HCT116 (cell line): ENCODE measurements at regions not wholly inside any gene's neighbourhood (a gene's known extent, or its start where the extent isn't known, plus 50 kb on each side); places are given as distances from the start of the nearest gene placed in this dataset.

Experiments used
- ATAC-seq: fragments of 200-7000 bp; cut with Tn5 transposase; 2 replicates; pipeline ENCODE4 v1.9.1; 2020; ENCODE audit warnings: mild to moderate bottlenecking, moderate library complexity
- BruUV-seq: library from RNA; stranded (reverse); fragments of 400-500 nt; replicated peaks from 2 replicates; lab custom pipeline; 2021; lab: Mats Ljungman, UMichigan
- CTCF ChIA-PET: fragments of 300-600 bp; sonication (Branson Sonifier 250); formaldehyde crosslinking; loops from one replicate; lab custom pipeline; 2021; ENCODE audit warnings: antibody characterized with exemption; lab: Charles Lee
- POLR2A ChIA-PET: fragments of 300-600, 350-600 bp; sonication (Branson Sonifier 250); formaldehyde crosslinking; loops from one replicate; lab custom pipeline; 2021; ENCODE audit warnings: antibody characterized with exemption; lab: Charles Lee
- RAD21 ChIA-PET, 2 experiments: fragments of 300-600 bp; sonication (Branson Sonifier 250); formaldehyde crosslinking; loops; one replicate each; lab custom pipeline; 2023; ENCODE audit warnings: low total read pairs in 2 of 2; ENCODE audit not compliant: uncharacterized antibody in 2 of 2, unreplicated experiment in 2 of 2, low non-redundant PET in 1 of 2; lab: Charles Lee
- DNase-seq: peaks from one replicate; pipeline ENCODE4 v3.0.0-alpha.2; 2010; ENCODE audit warnings: low read depth, low spot score
- H2AFZ ChIP-seq: fragments of 200-600 bp; shearing (Covaris generic), sonication (generic); 2 replicates; pipeline ENCODE4 v1.6.1; 2017; ENCODE audit warnings: low read depth, mixed run types, mixed read lengths, antibody characterized with exemption, low read length; ENCODE audit not compliant: poor library complexity, severe bottlenecking
- H3K27ac ChIP-seq: 2 replicates; pipeline ENCODE4 v1.5.1; 2012; ENCODE audit warnings: low read depth, low read length
- H3K27me3 ChIP-seq: fragments of 200-600 bp; sonication (generic); 2 replicates; pipeline ENCODE4 v1.6.1; 2016; ENCODE audit warnings: mixed run types, low read length, mixed read lengths; ENCODE audit not compliant: insufficient read depth
- H3K36me3 ChIP-seq, 2 experiments: fragments of 200-500 bp in 1 of 2; fragments of 200-600 bp in 1 of 2; sonication (Bioruptor generic) in 1 of 2; sonication (generic) in 1 of 2; 2 replicates each; pipeline versions ENCODE4 v1.5.1 to v1.6.1; 2014 to 2016; ENCODE audit warnings: low read length in 2 of 2, inconsistent platforms in 1 of 2, mixed read lengths in 1 of 2, mixed run types in 1 of 2; ENCODE audit not compliant: insufficient read depth in 2 of 2, control insufficient read depth in 1 of 2
- H3K4me1 ChIP-seq, 2 experiments: fragments of 200-600 bp in 1 of 2; sonication (generic) in 1 of 2; 2 replicates each; pipeline versions ENCODE4 v1.5.1 to v1.6.1; 2012 to 2017; ENCODE audit warnings: low read length in 2 of 2, inconsistent platforms in 1 of 2, mild to moderate bottlenecking in 1 of 2, mixed read lengths in 1 of 2, mixed run types in 1 of 2, moderate library complexity in 1 of 2; ENCODE audit not compliant: insufficient read depth in 2 of 2, control insufficient read depth in 1 of 2
- H3K4me2 ChIP-seq: fragments of 200-600 bp; sonication (generic); 2 replicates; pipeline ENCODE4 v1.6.1; 2017; ENCODE audit warnings: mixed run types, low read length, mixed read lengths
- H3K4me3 ChIP-seq, 2 experiments: fragments of 200-600 bp in 1 of 2; sonication (generic) in 1 of 2; replicated peaks in 1 of 2; 2 replicates each; pipeline ENCODE4 v1.5.1; 2011 to 2016; ENCODE audit warnings: low read length in 2 of 2, control low read depth in 1 of 2, low read depth in 1 of 2, mild to moderate bottlenecking in 1 of 2, mixed read lengths in 1 of 2, mixed run types in 1 of 2
- H3K79me2 ChIP-seq: fragments of 200-600 bp; sonication (generic); 2 replicates; pipeline ENCODE4 v1.6.1; 2017; ENCODE audit warnings: mild to moderate bottlenecking, mixed run types, low read length, moderate library complexity, mixed read lengths; ENCODE audit not compliant: insufficient read depth
- H3K9ac ChIP-seq: fragments of 200-600 bp; sonication (generic); 2 replicates; pipeline ENCODE4 v1.6.1; 2016; ENCODE audit warnings: low read length, mixed read lengths
- H3K9me2 ChIP-seq: fragments of 200-600 bp; sonication (generic), shearing (Covaris generic); 2 replicates; pipeline ENCODE4 v1.6.1; 2017; ENCODE audit warnings: mixed run types, mild to moderate bottlenecking, moderate library complexity; ENCODE audit not compliant: insufficient read depth
- H3K9me3 ChIP-seq, 2 experiments: fragments of 200-500 bp in 1 of 2; fragments of 200-600 bp in 1 of 2; sonication (Bioruptor generic) in 1 of 2; sonication (generic) in 1 of 2; 2 replicates each; pipeline ENCODE4 v1.6.1; 2014 to 2017; ENCODE audit warnings: low read length in 2 of 2, mixed read lengths in 2 of 2, inconsistent platforms in 1 of 2, low read depth in 1 of 2, mild to moderate bottlenecking in 1 of 2, mixed run types in 1 of 2, moderate library complexity in 1 of 2; ENCODE audit not compliant: control insufficient read depth in 1 of 2, insufficient read depth in 1 of 2
- H4K20me1 ChIP-seq: fragments of 200-600 bp; sonication (generic), shearing (Covaris generic); 2 replicates; pipeline ENCODE4 v1.6.1; 2017; ENCODE audit warnings: mixed run types, mild to moderate bottlenecking, moderate library complexity; ENCODE audit not compliant: insufficient read depth
- CBX3 ChIP-seq: IDR thresholded peaks from 2 replicates; pipeline ENCODE4 v1.6.1; 2012; ENCODE audit warnings: low read depth
- EGR1 ChIP-seq: IDR thresholded peaks from 2 replicates; pipeline ENCODE4 v1.6.1; 2012; ENCODE audit warnings: low read depth
- EZH2 ChIP-seq: fragments of 200-600 bp; sonication (generic); IDR thresholded peaks from 2 replicates; pipeline ENCODE4 v1.6.1; 2017; ENCODE audit warnings: antibody characterized with exemption, mixed run types
- SP1 ChIP-seq: IDR thresholded peaks from 2 replicates; pipeline ENCODE4 v1.6.1; 2012; ENCODE audit warnings: low read depth
- intact Hi-C: fragments of 100-400 bp; cut with micrococcal nuclease; formaldehyde crosslinking; loops from 2 replicates; pipeline ENCODE4 v1.10.0; 2022
- TF ChIP-seq, protein P1 (sequence below), 3 experiments: fragments of 200-600 bp in 1 of 3; sonication (generic) in 1 of 3; IDR thresholded peaks in 2 of 3; conservative IDR thresholded peaks in 1 of 3; 2 replicates each; pipeline ENCODE4 v1.5.1; 2012 to 2017; ENCODE audit warnings: low read depth in 2 of 3, low read length in 2 of 3, antibody characterized with exemption in 1 of 3, borderline replicate concordance in 1 of 3, control low read depth in 1 of 3, mild to moderate bottlenecking in 1 of 3, mixed read lengths in 1 of 3, mixed run types in 1 of 3, moderate library complexity in 1 of 3; ENCODE audit not compliant: insufficient read depth in 1 of 3
- TF ChIP-seq, protein P2 (sequence below): IDR thresholded peaks from 2 replicates; pipeline ENCODE4 v1.6.1; 2011; ENCODE audit warnings: mild to moderate bottlenecking, low read length, moderate library complexity; ENCODE audit not compliant: insufficient replicate concordance; ENCODE audit errors: extremely low read depth

DNA sequence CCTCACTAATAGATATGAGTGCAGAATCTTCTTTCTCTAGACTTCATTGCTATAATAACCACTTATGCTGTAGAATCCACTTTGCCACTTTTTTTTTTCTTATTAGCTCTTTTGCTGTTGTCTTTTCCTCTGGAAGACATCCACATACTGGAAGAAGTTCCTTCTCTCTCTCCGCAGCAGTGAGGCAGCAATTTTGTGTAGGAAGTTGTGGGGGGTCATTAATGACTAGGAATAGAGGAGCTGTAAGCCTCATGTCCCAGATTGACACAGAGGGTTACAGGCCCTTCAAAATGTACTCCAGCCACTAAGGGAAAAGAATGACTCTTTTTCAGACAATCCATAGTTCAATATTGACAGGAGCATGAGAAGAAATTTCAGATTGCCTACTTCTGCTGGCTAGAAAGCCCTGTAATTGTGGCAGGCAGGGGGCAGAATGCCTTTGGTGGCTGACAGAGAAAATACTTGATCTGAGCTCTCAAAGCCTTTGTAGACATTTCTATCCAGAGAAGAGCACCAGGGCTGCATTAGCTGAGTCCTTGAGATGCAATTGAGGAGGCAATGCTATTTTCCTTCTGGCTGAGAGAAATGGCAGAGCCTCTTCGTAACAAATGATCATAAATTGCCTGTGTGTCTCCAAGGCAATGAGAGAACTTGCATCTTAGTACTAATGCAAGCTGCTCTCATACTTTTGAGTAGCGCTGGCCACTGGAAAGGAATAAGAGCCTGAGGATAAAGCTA is 856.2 kb downstream of the STIM2 start:
- H3K9me3 ChIP-seq: no peaks in the 10 kb centered on the region
- ATAC-seq (no peak), DNase-seq (no peak)
- CTCF ChIA-PET: interaction anchor here (1.0 kb wide), 1 partner anchor 357 kb away, joined by 6 read pairs; no protein-coding TSS in a partner anchor
- no peak overlapping the region for H3K27ac ChIP-seq
- TF ChIP-seq, protein P1, sequence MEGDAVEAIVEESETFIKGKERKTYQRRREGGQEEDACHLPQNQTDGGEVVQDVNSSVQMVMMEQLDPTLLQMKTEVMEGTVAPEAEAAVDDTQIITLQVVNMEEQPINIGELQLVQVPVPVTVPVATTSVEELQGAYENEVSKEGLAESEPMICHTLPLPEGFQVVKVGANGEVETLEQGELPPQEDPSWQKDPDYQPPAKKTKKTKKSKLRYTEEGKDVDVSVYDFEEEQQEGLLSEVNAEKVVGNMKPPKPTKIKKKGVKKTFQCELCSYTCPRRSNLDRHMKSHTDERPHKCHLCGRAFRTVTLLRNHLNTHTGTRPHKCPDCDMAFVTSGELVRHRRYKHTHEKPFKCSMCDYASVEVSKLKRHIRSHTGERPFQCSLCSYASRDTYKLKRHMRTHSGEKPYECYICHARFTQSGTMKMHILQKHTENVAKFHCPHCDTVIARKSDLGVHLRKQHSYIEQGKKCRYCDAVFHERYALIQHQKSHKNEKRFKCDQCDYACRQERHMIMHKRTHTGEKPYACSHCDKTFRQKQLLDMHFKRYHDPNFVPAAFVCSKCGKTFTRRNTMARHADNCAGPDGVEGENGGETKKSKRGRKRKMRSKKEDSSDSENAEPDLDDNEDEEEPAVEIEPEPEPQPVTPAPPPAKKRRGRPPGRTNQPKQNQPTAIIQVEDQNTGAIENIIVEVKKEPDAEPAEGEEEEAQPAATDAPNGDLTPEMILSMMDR (IDR thresholded peaks at IDR 0.05 in 2 of 3, conservative IDR thresholded peaks at IDR 0.05 in 1 of 3; ENCODE audit: borderline replicate concordance in 1 of 3, insufficient read depth in 1 of 3, low read depth in 2 of 3, low read length in 2 of 3): 0 out of 6 replicates have a peak, but pooled peaks of 1 of the 3 experiments have one; percentile 11
- no peak for TF ChIP-seq CBX3
- no peak overlapping the region for H2AFZ ChIP-seq
- H4K20me1 ChIP-seq: no peaks in the 10 kb centered on the region
- BruUV-seq: no TSS peak
- no peak overlapping the region for H3K9ac ChIP-seq
- intact Hi-C loops: no loop called here
- H3K4me2 ChIP-seq: no peak overlapping the region
- RAD21 ChIA-PET: no interaction called here
- H3K9me2 ChIP-seq: no peaks in the 10 kb centered on the region
- H3K4me1 ChIP-seq: no peaks in the 10 kb centered on the region
- no peaks in the 10 kb centered on the region for H3K36me3 ChIP-seq
- POLR2A ChIA-PET: no interaction called here
- H3K4me3 ChIP-seq: no peak overlapping the region
- no peaks in the 10 kb centered on the region for H3K79me2 ChIP-seq
- H3K27me3 ChIP-seq: no peaks in the 10 kb centered on the region

- no peaks in the 10 kb centered on the region for H3K79me2 ChIP-seq
- no peak overlapping the region for H3K9ac ChIP-seq
- TF ChIP-seq EGR1 (no peak), SP1 (no peak), EZH2 (no peak), CBX3 (no peak)
- TF ChIP-seq, protein P2, sequence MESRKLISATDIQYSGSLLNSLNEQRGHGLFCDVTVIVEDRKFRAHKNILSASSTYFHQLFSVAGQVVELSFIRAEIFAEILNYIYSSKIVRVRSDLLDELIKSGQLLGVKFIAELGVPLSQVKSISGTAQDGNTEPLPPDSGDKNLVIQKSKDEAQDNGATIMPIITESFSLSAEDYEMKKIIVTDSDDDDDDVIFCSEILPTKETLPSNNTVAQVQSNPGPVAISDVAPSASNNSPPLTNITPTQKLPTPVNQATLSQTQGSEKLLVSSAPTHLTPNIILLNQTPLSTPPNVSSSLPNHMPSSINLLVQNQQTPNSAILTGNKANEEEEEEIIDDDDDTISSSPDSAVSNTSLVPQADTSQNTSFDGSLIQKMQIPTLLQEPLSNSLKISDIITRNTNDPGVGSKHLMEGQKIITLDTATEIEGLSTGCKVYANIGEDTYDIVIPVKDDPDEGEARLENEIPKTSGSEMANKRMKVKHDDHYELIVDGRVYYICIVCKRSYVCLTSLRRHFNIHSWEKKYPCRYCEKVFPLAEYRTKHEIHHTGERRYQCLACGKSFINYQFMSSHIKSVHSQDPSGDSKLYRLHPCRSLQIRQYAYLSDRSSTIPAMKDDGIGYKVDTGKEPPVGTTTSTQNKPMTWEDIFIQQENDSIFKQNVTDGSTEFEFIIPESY: no peak
- TF ChIP-seq, protein P1 (IDR thresholded peaks at IDR 0.05 in 2 of 3, conservative IDR thresholded peaks at IDR 0.05 in 1 of 3; ENCODE audit: borderline replicate concordance in 1 of 3, insufficient read depth in 1 of 3, low read depth in 2 of 3, low read length in 2 of 3): no peak
- DNase-seq (no peak), ATAC-seq (no peak)
- H2AFZ ChIP-seq: no peak overlapping the region
- no peak overlapping the region for H3K4me2 ChIP-seq
- no peak overlapping the region for H3K27ac ChIP-seq
- no peaks in the 10 kb centered on the region for H3K27me3 ChIP-seq
- no peaks in the 10 kb centered on the region for H3K9me2 ChIP-seq
- H4K20me1 ChIP-seq: no peaks in the 10 kb centered on the region
- intact Hi-C loops: no loop called here
- H3K4me1 ChIP-seq: no peaks in the 10 kb centered on the region
- ChIA-PET RAD21 (no interaction called here), CTCF (interaction anchor here (1.0 kb wide), 1 partner anchor 357 kb away, joined by 6 read pairs; no protein-coding TSS in a partner anchor), POLR2A (no interaction called here)
- no peaks in the 10 kb centered on the region for H3K9me3 ChIP-seq
- BruUV-seq: no TSS peak
- H3K4me3 ChIP-seq: no peak overlapping the region
- H3K36me3 ChIP-seq: no peaks in the 10 kb centered on the region
Observed at GRCh38 chr4:27717431-27717755, 856.8 kb downstream of the STIM2 start.
